IMR-90 (cell line): ENCODE measurements at regions not wholly inside any gene's neighbourhood (a gene's known extent, or its start where the extent isn't known, plus 50 kb on each side); places are given as distances from the start of the nearest gene placed in this dataset.

Source experiments
- ATAC-seq: fragments of 200-7000 bp; cut with Tn5 transposase; 2 replicates; pipeline ENCODE4 v1.9.1; 2020; ENCODE audit warnings: low read depth, mild to moderate bottlenecking, moderate library complexity
- BruUV-seq: library from RNA; stranded (reverse); fragments of 400-500 nt; replicated peaks from 2 replicates; lab custom pipeline; 2021; lab: Mats Ljungman, UMichigan
- CTCF ChIA-PET: fragments of 300-600 bp; formaldehyde crosslinking; extraction: SDS; loops from one replicate; lab custom pipeline; 2021; ENCODE audit warnings: antibody characterized with exemption; lab: Yijun Ruan, JAX
- POLR2A ChIA-PET: fragments of 300-600 bp; sonication (Branson Sonifier 250); formaldehyde crosslinking; loops from one replicate; lab custom pipeline; 2022; ENCODE audit warnings: antibody characterized with exemption; ENCODE audit not compliant: unreplicated experiment; lab: Charles Lee
- DNase-seq: peaks from one replicate; pipeline ENCODE4 v3.0.0; 2013
- H2AFZ ChIP-seq: replicated peaks from 2 replicates; pipeline ENCODE3; 2013; ENCODE audit warnings: low read length, mild to moderate bottlenecking; ENCODE audit not compliant: poor library complexity
- H2AK5ac ChIP-seq: 2 replicates; pipeline ENCODE4 v1.6.1; 2013; ENCODE audit warnings: low read depth, low read length, inconsistent platforms
- H2AK9ac ChIP-seq: replicated peaks from 2 replicates; pipeline ENCODE3; 2013; ENCODE audit warnings: mild to moderate bottlenecking, low read depth, low read length, moderate library complexity; ENCODE audit not compliant: poor library complexity
- H2BK120ac ChIP-seq: 2 replicates; pipeline ENCODE4 v1.6.1; 2013; ENCODE audit warnings: low read depth, low read length, inconsistent platforms
- H2BK15ac ChIP-seq: 3 replicates; pipeline ENCODE4 v1.6.1; 2013; ENCODE audit warnings: low read depth, low read length, inconsistent platforms
- H2BK20ac ChIP-seq: 2 replicates; pipeline ENCODE4 v1.6.1; 2013; ENCODE audit warnings: low read depth, mild to moderate bottlenecking, inconsistent platforms, low read length, moderate library complexity
- H2BK5ac ChIP-seq: 2 replicates; pipeline ENCODE4 v1.6.1; 2013; ENCODE audit warnings: mild to moderate bottlenecking, low read depth, low read length, inconsistent platforms; ENCODE audit not compliant: poor library complexity, severe bottlenecking
- H3K14ac ChIP-seq: replicated peaks from 2 replicates; pipeline ENCODE4 v1.6.1; 2013; ENCODE audit warnings: low read depth, low read length, inconsistent platforms
- H3K18ac ChIP-seq: 2 replicates; pipeline ENCODE4 v1.6.1; 2013; ENCODE audit warnings: low read depth, low read length, control low read depth
- H3K23ac ChIP-seq: 2 replicates; pipeline ENCODE4 v1.6.1; 2013; ENCODE audit warnings: low read depth, low read length, inconsistent platforms
- H3K27ac ChIP-seq: 2 replicates; pipeline ENCODE4 v1.5.1; 2013; ENCODE audit warnings: mild to moderate bottlenecking, control low read depth, low read length; ENCODE audit not compliant: insufficient read depth
- H3K27me3 ChIP-seq: 2 replicates; pipeline ENCODE4 v1.6.1; 2013; ENCODE audit warnings: low read length; ENCODE audit not compliant: control insufficient read depth, insufficient read depth
- H3K36me3 ChIP-seq: 2 replicates; pipeline ENCODE4 v1.6.1; 2013; ENCODE audit warnings: low read length, mixed read lengths; ENCODE audit not compliant: control insufficient read depth, insufficient read depth
- H3K4ac ChIP-seq: 2 replicates; pipeline ENCODE4 v1.6.1; 2013; ENCODE audit warnings: low read depth, low read length, inconsistent platforms
- H3K4me1 ChIP-seq: 2 replicates; pipeline ENCODE4 v1.6.1; 2013; ENCODE audit warnings: low read length, mixed read lengths; ENCODE audit not compliant: control insufficient read depth, insufficient read depth
- H3K4me2 ChIP-seq: 2 replicates; pipeline ENCODE4 v1.6.1; 2013; ENCODE audit warnings: low read depth, mild to moderate bottlenecking, control low read depth, low read length, moderate library complexity
- H3K4me3 ChIP-seq: 2 replicates; pipeline ENCODE4 v1.5.1; 2013; ENCODE audit warnings: low read depth, mild to moderate bottlenecking, control low read depth, low read length, moderate library complexity; ENCODE audit not compliant: insufficient read depth
- H3K56ac ChIP-seq: 2 replicates; pipeline ENCODE4 v1.6.1; 2013; ENCODE audit warnings: low read length, inconsistent platforms; ENCODE audit not compliant: insufficient read depth; ENCODE audit errors: extremely low read depth
- H3K79me1 ChIP-seq, 2 experiments: 2 replicates each; pipeline ENCODE4 v1.6.1; 2013; ENCODE audit warnings: low read length in 2 of 2, inconsistent platforms in 1 of 2, low read depth in 1 of 2
- H3K9ac ChIP-seq: 2 replicates; pipeline ENCODE4 v1.6.1; 2013; ENCODE audit warnings: low read depth, low read length, control low read depth
- H3K9me1 ChIP-seq: 2 replicates; pipeline ENCODE4 v1.6.1; 2013; ENCODE audit warnings: low read length, inconsistent platforms; ENCODE audit not compliant: insufficient read depth
- H3K9me3 ChIP-seq: 2 replicates; pipeline ENCODE4 v1.6.1; 2013; ENCODE audit warnings: low read length; ENCODE audit not compliant: control insufficient read depth, insufficient read depth
- H4K20me1 ChIP-seq: 2 replicates; pipeline ENCODE4 v1.6.1; 2013; ENCODE audit warnings: low read length, inconsistent platforms; ENCODE audit not compliant: insufficient read depth
- H4K5ac ChIP-seq: 2 replicates; pipeline ENCODE4 v1.6.1; 2013; ENCODE audit warnings: mild to moderate bottlenecking, low read depth, low read length, control low read depth
- H4K8ac ChIP-seq, 2 experiments: 2 replicates each; pipeline ENCODE4 v1.6.1; 2013; ENCODE audit warnings: low read depth in 2 of 2, low read length in 2 of 2, control low read depth in 1 of 2, inconsistent platforms in 1 of 2
- H4K91ac ChIP-seq: 2 replicates; pipeline ENCODE4 v1.6.1; 2013; ENCODE audit warnings: low read depth, low read length, inconsistent platforms; ENCODE audit not compliant: insufficient read depth
- CTCF ChIP-seq: conservative IDR thresholded peaks from 2 replicates; pipeline ENCODE4 v1.5.1; 2012; ENCODE audit warnings: mild to moderate bottlenecking, low read depth, low read length, improper control_type of control experiment
- MAZ ChIP-seq: IDR thresholded peaks from 2 replicates; pipeline ENCODE4 v1.6.1; 2012; ENCODE audit warnings: low read depth, mild to moderate bottlenecking, low read length, improper control_type of control experiment, moderate library complexity, borderline replicate concordance
- WGBS, 2 experiments: methylation state at CpG; one replicate each; pipeline versions ENCODE4 v1.1.5 to v1.1.7; 2013; ENCODE audit warnings: missing lambda C conversion rate in 2 of 2; ENCODE audit not compliant: insufficient read length in 1 of 2; ENCODE audit errors: extremely low coverage in 2 of 2; 5-methylcytosine and 5-hydroxymethylcytosine counted together
- dilution Hi-C: fragments of 300-500 bp; cut with HindIII; formaldehyde crosslinking; loops from one replicate; pipeline ENCODE4 v1.14.3; 2018; ENCODE audit warnings: low sequenced_read_pairs; ENCODE audit not compliant: unreplicated experiment
- in situ Hi-C: fragments of 300-500 bp; cut with MboI; formaldehyde crosslinking; loops from 3 replicates; pipeline ENCODE4 v1.14.3; 2019; ENCODE audit warnings: low sequenced_read_pairs, inconsistent platforms, mixed read lengths
- intact Hi-C: fragments of 100-400 bp; cut with micrococcal nuclease; formaldehyde crosslinking; loops from 2 replicates; pipeline ENCODE4 v1.10.0; 2022

- no peak overlapping the region for H4K5ac ChIP-seq
Observed at GRCh38 chr19:33947265-33947964, 150.7 kb downstream of the KCTD15 start.

More at GRCh38 chr19:33947265-33947964, 150.7 kb downstream of the KCTD15 start:
- no peaks in the 10 kb centered on the region for H3K9me3 ChIP-seq
- no peak overlapping the region for H2AK5ac ChIP-seq
- intact Hi-C loops (no loop called here), dilution Hi-C loops (no loop called here), in situ Hi-C loops (no loop called here)
- H2AK9ac ChIP-seq, result no peak overlapping the region
- no peak overlapping the region for H2AFZ ChIP-seq
- BruUV-seq, result no TSS peak
- H3K27ac ChIP-seq, result no peak overlapping the region
- H2BK15ac ChIP-seq, result no peak overlapping the region
- no peaks in the 10 kb centered on the region for H3K79me1 ChIP-seq
- H3K9me1 ChIP-seq, result no peaks in the 10 kb centered on the region
- no peak overlapping the region for H4K91ac ChIP-seq
- no peak for TF ChIP-seq MAZ
- 0 out of 2 replicates have a peak, but pooled peaks have one; percentile 10 for TF ChIP-seq CTCF
- no peak overlapping the region for H3K9ac ChIP-seq
- no peaks in the 10 kb centered on the region for H4K20me1 ChIP-seq
- H3K23ac ChIP-seq, result no peak overlapping the region
- POLR2A ChIA-PET, result no interaction called here
- H2BK20ac ChIP-seq, result no peak overlapping the region
- H3K36me3 ChIP-seq, result no peaks in the 10 kb centered on the region
- no peak overlapping the region for H4K8ac ChIP-seq
- H2BK5ac ChIP-seq, result no peak overlapping the region
- WGBS, 2 experiments, result 48% methylated on average over 3 of the region's 5 CpGs; no CpG with 5 or more reads in 1 of the 2 experiments
- ATAC-seq, result no peak
- H3K14ac ChIP-seq, result no peak overlapping the region
- no peak overlapping the region for H3K4me2 ChIP-seq
- H3K4me3 ChIP-seq, result no peak overlapping the region
- no peak overlapping the region for H2BK120ac ChIP-seq
- H3K56ac ChIP-seq, result no peak overlapping the region
- no peak overlapping the region for H3K18ac ChIP-seq
- no peaks in the 10 kb centered on the region for H3K4me1 ChIP-seq
- CTCF ChIA-PET, result no interaction called here
- H3K4ac ChIP-seq, result no peak overlapping the region
- DNase-seq, result no peak
- H3K27me3 ChIP-seq, result no peaks in the 10 kb centered on the region
